ENCODE measurements at regions not wholly inside any gene's neighbourhood (a gene's known extent, or its start where the extent isn't known, plus 50 kb on each side); places are given as distances from the start of the nearest gene placed in this dataset.

GRCh38 chr16:25419153-25419552 is 161.5 kb upstream of the ZKSCAN2 start:
- H3K9me2 ChIP-seq (ENCODE audit: insufficient read depth, low read length), result no peaks in the 10 kb centered on the region
- no peaks in the 10 kb centered on the region for H3K79me2 ChIP-seq (replicated peaks; ENCODE audit: insufficient read depth, low read length)
- no peaks in the 10 kb centered on the region for H3F3A ChIP-seq (ENCODE audit: insufficient read depth, low read length, poor library complexity, severe bottlenecking)
- no peaks in the 10 kb centered on the region for H3K36me3 ChIP-seq (ENCODE audit: insufficient read depth, low read length)
- no peaks in the 10 kb centered on the region for H4K20me1 ChIP-seq (ENCODE audit: insufficient read depth)
- no peak overlapping the region for H3K4me3 ChIP-seq (ENCODE audit: low read length)
- H2AFZ ChIP-seq (ENCODE audit: low read depth, low read length), result no peak overlapping the region
- TF ChIP-seq RAD21 (conservative IDR thresholded peaks at IDR 0.05) (no peak), TAF1 (IDR thresholded peaks at IDR 0.05; ENCODE audit: low read depth) (no peak), POLR2AphosphoS5 (IDR thresholded peaks at IDR 0.05) (no peak), REST (IDR thresholded peaks at IDR 0.05; ENCODE audit: borderline replicate concordance) (no peak), EZH2 (IDR thresholded peaks at IDR 0.05; ENCODE audit: borderline replicate concordance, insufficient read depth, low read length, poor library complexity, severe bottlenecking) (no peak), EP300 (conservative IDR thresholded peaks at IDR 0.05; ENCODE audit: poor library complexity, severe bottlenecking) (no peak), SMC3 (conservative IDR thresholded peaks at IDR 0.05; ENCODE audit: poor library complexity) (no peak), CTCF (IDR thresholded peaks at IDR 0.05; ENCODE audit: poor library complexity, severe bottlenecking) (no peak), MXI1 (conservative IDR thresholded peaks at IDR 0.05; ENCODE audit: poor library complexity, severe bottlenecking) (no peak)
- no peaks in the 10 kb centered on the region for H3K27me3 ChIP-seq (ENCODE audit: insufficient read depth, low read depth, low read length)
- H3K9ac ChIP-seq (ENCODE audit: low read length), result no peak overlapping the region
- H3K9me3 ChIP-seq (ENCODE audit: low read length), result no peaks in the 10 kb centered on the region
- no peak overlapping the region for H3K4me2 ChIP-seq (ENCODE audit: low read length)
- no peak overlapping the region for H3K27ac ChIP-seq (ENCODE audit: low read length)

GRCh38 chr16:25416002-25416401 is 158.4 kb upstream of the ZKSCAN2 start:
- H3K9ac ChIP-seq (ENCODE audit: low read length), result no peak overlapping the region
- no peaks in the 10 kb centered on the region for H3F3A ChIP-seq (ENCODE audit: insufficient read depth, low read length, poor library complexity, severe bottlenecking)
- H3K4me2 ChIP-seq (ENCODE audit: low read length), result no peak overlapping the region
- no peaks in the 10 kb centered on the region for H3K9me3 ChIP-seq (ENCODE audit: low read length)
- H3K79me2 ChIP-seq (replicated peaks; ENCODE audit: insufficient read depth, low read length), result no peaks in the 10 kb centered on the region
- no peaks in the 10 kb centered on the region for H3K9me2 ChIP-seq (ENCODE audit: insufficient read depth, low read length)
- H2AFZ ChIP-seq (ENCODE audit: low read depth, low read length), result no peak overlapping the region
- H3K4me3 ChIP-seq (ENCODE audit: low read length), result no peak overlapping the region
- no peak overlapping the region for H3K27ac ChIP-seq (ENCODE audit: low read length)
- H3K36me3 ChIP-seq (ENCODE audit: insufficient read depth, low read length), result no peaks in the 10 kb centered on the region
- no peaks in the 10 kb centered on the region for H4K20me1 ChIP-seq (ENCODE audit: insufficient read depth)
- H3K27me3 ChIP-seq (ENCODE audit: insufficient read depth, low read depth, low read length), result no peaks in the 10 kb centered on the region
- TF ChIP-seq POLR2AphosphoS5 (IDR thresholded peaks at IDR 0.05), result no peak
- no peak for TF ChIP-seq RAD21 (conservative IDR thresholded peaks at IDR 0.05)
- TF ChIP-seq CTCF (IDR thresholded peaks at IDR 0.05; ENCODE audit: poor library complexity, severe bottlenecking), result no peak
- no peak for TF ChIP-seq EZH2 (IDR thresholded peaks at IDR 0.05; ENCODE audit: borderline replicate concordance, insufficient read depth, low read length, poor library complexity, severe bottlenecking)
- TF ChIP-seq EP300 (conservative IDR thresholded peaks at IDR 0.05; ENCODE audit: poor library complexity, severe bottlenecking), result no peak
- TF ChIP-seq SMC3 (conservative IDR thresholded peaks at IDR 0.05; ENCODE audit: poor library complexity), result no peak
- no peak for TF ChIP-seq REST (IDR thresholded peaks at IDR 0.05; ENCODE audit: borderline replicate concordance)
- TF ChIP-seq TAF1 (IDR thresholded peaks at IDR 0.05; ENCODE audit: low read depth), result no peak
- TF ChIP-seq MXI1 (conservative IDR thresholded peaks at IDR 0.05; ENCODE audit: poor library complexity, severe bottlenecking), result no peak

All from neural cell (in vitro differentiated cells).